Testis (tissue), 2 donors: ENCODE measurements at regions not wholly inside any gene's neighbourhood (a gene's known extent, or its start where the extent isn't known, plus 50 kb on each side); places are given as distances from the start of the nearest gene placed in this dataset.

ENCODE experiments used
- CTCF ChIP-seq, 3 experiments: fragments of 450-650 bp in 2 of 3; fragments of 200-600 bp in 1 of 3; sonication (generic) in 1 of 3; IDR thresholded peaks; one replicate each; pipeline ENCODE4 v1.5.1; 2016 to 2019; ENCODE audit warnings: antibody characterized with exemption in 3 of 3, mild to moderate bottlenecking in 2 of 3, moderate library complexity in 1 of 3
- POLR2A ChIP-seq: fragments of 450-650 bp; IDR thresholded peaks from one replicate; pipeline ENCODE4 v1.6.1; 2017; ENCODE audit warnings: antibody characterized with exemption, mild to moderate bottlenecking, moderate library complexity

DNA sequence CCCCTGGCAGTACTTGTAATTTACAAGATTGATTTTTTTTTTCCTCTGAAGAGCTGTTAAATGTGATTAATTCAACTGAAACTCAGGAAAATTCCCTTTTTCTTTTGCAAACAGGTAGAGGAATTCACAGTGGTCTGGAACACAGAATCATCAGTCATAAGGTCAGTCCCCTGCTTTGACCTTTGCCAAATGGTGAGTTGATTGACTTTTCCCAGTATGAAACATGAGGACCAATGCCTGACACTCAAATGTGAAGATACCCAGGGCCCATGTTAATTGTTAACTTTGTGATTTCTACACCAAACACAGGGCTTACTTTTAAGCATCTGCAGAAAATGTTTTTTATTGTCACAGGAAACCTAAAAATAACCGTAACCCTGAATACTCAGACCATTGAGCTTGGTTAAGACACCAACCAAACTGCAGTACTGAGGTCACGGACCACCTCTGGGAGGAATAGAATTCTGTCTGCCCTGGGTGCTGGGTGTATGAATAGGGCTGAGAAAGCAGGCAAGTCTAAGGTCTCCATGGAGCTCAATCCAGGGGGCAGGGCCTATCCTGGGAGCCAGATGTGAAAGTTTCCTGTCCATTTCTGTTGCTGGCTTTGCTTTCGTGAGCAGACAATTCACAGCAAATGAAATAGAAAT is 192.4 kb downstream of the TMX1 start:
- TF ChIP-seq POLR2A (no peak), CTCF (IDR thresholded peaks at IDR 0.05) (no peak)
